ENCODE measurements at regions not wholly inside any gene's neighbourhood (a gene's known extent, or its start where the extent isn't known, plus 50 kb on each side); places are given as distances from the start of the nearest gene placed in this dataset.

- TF ChIP-seq REST (IDR thresholded peaks at IDR 0.05; ENCODE audit: low read depth, low read length), result no peak
- no peak for TF ChIP-seq RAD21 (IDR thresholded peaks at IDR 0.05; ENCODE audit: low read length)
- no peak for TF ChIP-seq FOXJ3 (CRISPR knock-in tag; IDR thresholded peaks at IDR 0.05)
- no peak for TF ChIP-seq POLR2AphosphoS5 (IDR thresholded peaks at IDR 0.05; ENCODE audit: low read depth, low read length)
- TF ChIP-seq RFX5 (IDR thresholded peaks at IDR 0.05; ENCODE audit: low read length), result no peak
- TF ChIP-seq, protein P1, sequence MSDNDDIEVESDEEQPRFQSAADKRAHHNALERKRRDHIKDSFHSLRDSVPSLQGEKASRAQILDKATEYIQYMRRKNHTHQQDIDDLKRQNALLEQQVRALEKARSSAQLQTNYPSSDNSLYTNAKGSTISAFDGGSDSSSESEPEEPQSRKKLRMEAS (IDR thresholded peaks at IDR 0.05; ENCODE audit: low read depth), result no peak
- TF ChIP-seq CHD2 (IDR thresholded peaks at IDR 0.05; ENCODE audit: low read length, partially characterized antibody), result no peak
Observed at GRCh38 chr9:99748266-99748665, 73.4 kb upstream of the NR4A3 start (continued).

DNA sequence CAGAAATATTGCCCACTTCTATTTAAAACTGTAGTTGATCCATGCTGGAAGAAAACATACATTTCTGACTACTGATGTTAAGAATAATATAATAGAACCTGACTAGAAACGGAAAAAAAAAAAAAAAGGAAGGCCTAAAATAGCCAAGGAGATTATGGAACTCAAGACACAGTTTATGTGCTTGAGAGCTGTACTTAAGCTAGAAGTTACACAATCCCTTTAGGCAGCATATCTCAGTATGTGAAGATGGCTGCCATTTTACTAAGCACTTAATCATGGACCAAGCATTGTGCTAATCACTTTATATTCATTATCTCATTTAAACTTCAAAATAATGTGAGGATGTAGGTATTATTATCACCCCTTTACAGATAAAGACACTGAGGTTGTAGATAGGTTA, 73.0 kb upstream of the NR4A3 start:
- Histone ChIP-seq H2AFZ (ENCODE audit: low read depth) (no peak overlapping the region), H3K79me2 (ENCODE audit: insufficient read depth) (no peaks in the 10 kb centered on the region)
- POLR2A ChIA-PET, result no interaction called here

GRCh38 chr9:99749641-99750040, 72.0 kb upstream of the NR4A3 start:
- DNase-seq, result no peak
- Histone ChIP-seq H2AFZ (ENCODE audit: low read depth) (no peak overlapping the region), H3F3A (replicated peaks; ENCODE audit: insufficient read depth) (no peaks in the 10 kb centered on the region), H3K36me3 (replicated peaks in 1 of 2; ENCODE audit: control insufficient read depth in 1 of 2, insufficient read depth in 2 of 2, low read length in 1 of 2) (no peaks in the 10 kb centered on the region), H3K9me2 (no peaks in the 10 kb centered on the region), H3K4me1 (ENCODE audit: control insufficient read depth in 1 of 2, insufficient read depth in 2 of 2, low read depth in 1 of 2, low read length in 1 of 2) (no peaks in the 10 kb centered on the region), H3K9me3 (no peaks in the 10 kb centered on the region), H3K9ac (no peak overlapping the region), H4K20me1 (ENCODE audit: insufficient read depth) (no peaks in the 10 kb centered on the region), H3K4me2 (no peak overlapping the region), H3K27me3 (ENCODE audit: insufficient read depth) (no peaks in the 10 kb centered on the region), H3K4me3 (ENCODE audit: low read depth in 2 of 2, low read length in 1 of 2) (no peak overlapping the region), H3K27ac (ENCODE audit: low read depth in 2 of 2, low read length in 1 of 2) (no peak overlapping the region), H3K79me2 (ENCODE audit: insufficient read depth) (no peaks in the 10 kb centered on the region)
- ChIA-PET POLR2A (no interaction called here), CTCF (interaction anchor here (1.3 kb wide), 1 partner anchor 23 kb away, joined by 3 read pairs; no protein-coding TSS in a partner anchor)
- no peak for TF ChIP-seq USF1 (IDR thresholded peaks at IDR 0.05; ENCODE audit: borderline replicate concordance, low read depth)
- no peak for TF ChIP-seq YY1 (IDR thresholded peaks at IDR 0.05; ENCODE audit: low read depth)
- TF ChIP-seq CHD2 (IDR thresholded peaks at IDR 0.05; ENCODE audit: low read length, partially characterized antibody), result no peak
- no peak for TF ChIP-seq USF2 (IDR thresholded peaks at IDR 0.05; ENCODE audit: borderline replicate concordance, low read depth, low read length)
- TF ChIP-seq GABPA (IDR thresholded peaks at IDR 0.05; ENCODE audit: low read depth), result no peak
- TF ChIP-seq RCOR1 (IDR thresholded peaks at IDR 0.05; ENCODE audit: low read length), result no peak
- 62% methylated on average over 5 of the region's 5 CpGs for WGBS (ENCODE audit: low lambda C conversion rate)

More for the DNA sequence above, 73.0 kb upstream of the NR4A3 start:
- Histone ChIP-seq H3K27me3 (ENCODE audit: insufficient read depth) (no peaks in the 10 kb centered on the region), H3K27ac (ENCODE audit: low read depth in 2 of 2, low read length in 1 of 2) (no peak overlapping the region), H3K36me3 (replicated peaks in 1 of 2; ENCODE audit: control insufficient read depth in 1 of 2, insufficient read depth in 2 of 2, low read length in 1 of 2) (no peaks in the 10 kb centered on the region), H3F3A (replicated peaks; ENCODE audit: insufficient read depth) (no peaks in the 10 kb centered on the region), H3K9ac (no peak overlapping the region), H3K4me1 (ENCODE audit: control insufficient read depth in 1 of 2, insufficient read depth in 2 of 2, low read depth in 1 of 2, low read length in 1 of 2) (no peaks in the 10 kb centered on the region), H3K9me3 (no peaks in the 10 kb centered on the region), H4K20me1 (ENCODE audit: insufficient read depth) (no peaks in the 10 kb centered on the region), H3K9me2 (no peaks in the 10 kb centered on the region), H3K4me3 (ENCODE audit: low read depth in 2 of 2, low read length in 1 of 2) (no peak overlapping the region), H3K4me2 (no peak overlapping the region)
- no peak for DNase-seq
- CTCF ChIA-PET, result no interaction called here
- WGBS (ENCODE audit: low lambda C conversion rate), result 70% methylated on average over 1 of the region's 1 CpG
- TF ChIP-seq IRF3 (IDR thresholded peaks at IDR 0.05; ENCODE audit: low read depth, low read length), result no peak
